HG03565 (cell line): ENCODE measurements at regions not wholly inside any gene's neighbourhood (a gene's known extent, or its start where the extent isn't known, plus 50 kb on each side); places are given as distances from the start of the nearest gene placed in this dataset.
"Not testable (repeated sequence)": the region's sequence is repeated elsewhere in the genome, so short reads cannot be mapped to it uniquely, and the experiment has no call there.

Source experiments
- ATAC-seq: cut with Tn5 transposase; IDR thresholded peaks from one replicate; pipeline ENCODE4 v1.9.1; 2021; ENCODE audit warnings: mild to moderate bottlenecking, moderate library complexity; ENCODE audit not compliant: unreplicated experiment

- ATAC-seq: no peak
Measured at GRCh38 chr6:9361749-9362148, 926.4 kb upstream of the SLC35B3 start.

GRCh38 chr6:9360881-9361280, 925.5 kb upstream of the SLC35B3 start:
- no peak for ATAC-seq

- no peak for ATAC-seq
Measured at GRCh38 chr6:9347608-9348007, 912.3 kb upstream of the SLC35B3 start.

- no peak for ATAC-seq
Measured at GRCh38 chr6:9346923-9347322, 911.6 kb upstream of the SLC35B3 start.

GRCh38 chr6:9335431-9335830, 900.1 kb upstream of the SLC35B3 start:
- no peak for ATAC-seq

GRCh38 chr6:9334979-9335378, 899.6 kb upstream of the SLC35B3 start:
- no peak for ATAC-seq

- no peak for ATAC-seq
Measured at GRCh38 chr6:9332241-9332780, 897.0 kb upstream of the SLC35B3 start.

GRCh38 chr6:9316831-9317230, 881.5 kb upstream of the SLC35B3 start:
- ATAC-seq: no peak

- no peak for ATAC-seq
Measured at GRCh38 chr6:9315966-9316650, 880.8 kb upstream of the SLC35B3 start.

GRCh38 chr6:9308284-9308683, 872.9 kb upstream of the SLC35B3 start:
- no peak for ATAC-seq

GRCh38 chr6:9307786-9308185, 872.4 kb upstream of the SLC35B3 start:
- ATAC-seq: no peak

- ATAC-seq: no peak
Measured at GRCh38 chr6:9307187-9307586, 871.8 kb upstream of the SLC35B3 start.

GRCh38 chr6:9295644-9296043, 860.3 kb upstream of the SLC35B3 start:
- no peak for ATAC-seq

GRCh38 chr6:9292975-9293374, 857.6 kb upstream of the SLC35B3 start:
- no peak for ATAC-seq

GRCh38 chr6:9290342-9290741, 855.0 kb upstream of the SLC35B3 start:
- not testable (repeated sequence) for ATAC-seq

- no peak for ATAC-seq
Measured at GRCh38 chr6:9272671-9273070, 837.3 kb upstream of the SLC35B3 start.

- ATAC-seq: no peak
Measured at GRCh38 chr6:9266741-9267140, 831.4 kb upstream of the SLC35B3 start.

- ATAC-seq: no peak
Measured at GRCh38 chr6:9257215-9257614, 821.9 kb upstream of the SLC35B3 start.

GRCh38 chr6:9254251-9254650, 818.9 kb upstream of the SLC35B3 start:
- no peak for ATAC-seq

GRCh38 chr6:9252799-9253198, 817.5 kb upstream of the SLC35B3 start:
- ATAC-seq: no peak

- no peak for ATAC-seq
Measured at GRCh38 chr6:9250852-9251251, 815.5 kb upstream of the SLC35B3 start.

- ATAC-seq: no peak
Measured at GRCh38 chr6:9248133-9248532, 812.8 kb upstream of the SLC35B3 start.

GRCh38 chr6:9240861-9241260, 805.5 kb upstream of the SLC35B3 start:
- no peak for ATAC-seq
